ENCODE measurements at regions not wholly inside any gene's neighbourhood (a gene's known extent, or its start where the extent isn't known, plus 50 kb on each side); places are given as distances from the start of the nearest gene placed in this dataset.
A peak's percentile ranks its signal among the peaks of the same experiment; 100 is the strongest.

DNA sequence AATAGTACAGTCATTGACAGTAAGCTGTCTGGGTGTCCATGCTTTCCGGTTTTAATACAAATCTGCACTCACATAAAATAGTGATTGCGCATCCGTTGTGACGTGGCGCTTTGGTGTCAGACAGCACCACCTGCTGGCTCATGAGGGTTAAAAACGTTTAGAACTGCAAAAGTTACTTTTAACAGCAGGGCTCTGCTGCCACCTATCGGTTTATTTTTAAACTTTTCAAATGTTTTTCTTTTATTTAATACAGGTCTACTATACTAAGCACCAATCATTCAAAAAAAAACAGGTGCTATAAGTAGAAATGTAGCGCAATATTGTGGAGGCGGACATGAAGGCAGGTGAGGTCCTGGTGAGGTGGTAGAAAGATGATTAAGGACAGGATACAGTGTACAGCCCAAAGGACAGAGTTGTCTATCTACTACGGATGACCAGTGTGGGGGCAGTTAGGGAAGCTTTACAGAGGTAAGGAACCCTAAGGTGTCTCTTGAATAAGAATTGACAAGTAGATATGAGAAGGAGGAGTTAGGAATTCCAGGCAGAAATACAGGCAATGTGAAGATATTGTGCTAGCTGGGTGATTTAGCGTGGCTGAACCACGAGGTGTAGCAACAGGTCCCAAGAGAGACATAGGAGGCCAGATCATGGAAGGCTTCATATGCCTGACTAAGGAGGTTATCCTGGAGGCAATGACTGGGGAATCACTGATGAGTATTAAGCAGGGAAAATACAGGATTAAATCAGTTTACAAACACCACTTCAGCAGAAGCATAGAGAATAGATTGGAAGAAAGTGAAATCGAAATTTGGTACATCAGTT is 91.5 kb upstream of the PRB2 start (continued):
- TF ChIP-seq, protein P1, sequence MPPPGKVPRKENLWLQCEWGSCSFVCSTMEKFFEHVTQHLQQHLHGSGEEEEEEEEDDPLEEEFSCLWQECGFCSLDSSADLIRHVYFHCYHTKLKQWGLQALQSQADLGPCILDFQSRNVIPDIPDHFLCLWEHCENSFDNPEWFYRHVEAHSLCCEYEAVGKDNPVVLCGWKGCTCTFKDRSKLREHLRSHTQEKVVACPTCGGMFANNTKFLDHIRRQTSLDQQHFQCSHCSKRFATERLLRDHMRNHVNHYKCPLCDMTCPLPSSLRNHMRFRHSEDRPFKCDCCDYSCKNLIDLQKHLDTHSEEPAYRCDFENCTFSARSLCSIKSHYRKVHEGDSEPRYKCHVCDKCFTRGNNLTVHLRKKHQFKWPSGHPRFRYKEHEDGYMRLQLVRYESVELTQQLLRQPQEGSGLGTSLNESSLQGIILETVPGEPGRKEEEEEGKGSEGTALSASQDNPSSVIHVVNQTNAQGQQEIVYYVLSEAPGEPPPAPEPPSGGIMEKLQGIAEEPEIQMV (tag; conservative IDR thresholded peaks at IDR 0.05; ENCODE audit: low read depth): no peak
- TF ChIP-seq HMG20A (CRISPR knock-in tag; conservative IDR thresholded peaks at IDR 0.05): no peak
- TF ChIP-seq ZNF174 (CRISPR knock-in tag; IDR thresholded peaks at IDR 0.05): no peak
- TF ChIP-seq CREB1 (IDR thresholded peaks at IDR 0.05): peak; percentile 49; the same call in 1 of the 2 replicates
- peak; percentile 48 for TF ChIP-seq CREB1 (CRISPR knock-in tag; IDR thresholded peaks at IDR 0.05)
- TF ChIP-seq, protein P2, sequence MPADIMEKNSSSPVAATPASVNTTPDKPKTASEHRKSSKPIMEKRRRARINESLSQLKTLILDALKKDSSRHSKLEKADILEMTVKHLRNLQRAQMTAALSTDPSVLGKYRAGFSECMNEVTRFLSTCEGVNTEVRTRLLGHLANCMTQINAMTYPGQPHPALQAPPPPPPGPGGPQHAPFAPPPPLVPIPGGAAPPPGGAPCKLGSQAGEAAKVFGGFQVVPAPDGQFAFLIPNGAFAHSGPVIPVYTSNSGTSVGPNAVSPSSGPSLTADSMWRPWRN (IDR thresholded peaks at IDR 0.05; ENCODE audit: low read depth): no peak
- peak; percentile 91 for TF ChIP-seq CREM (IDR thresholded peaks at IDR 0.05; ENCODE audit: low read depth)
- TF ChIP-seq, protein P3, sequence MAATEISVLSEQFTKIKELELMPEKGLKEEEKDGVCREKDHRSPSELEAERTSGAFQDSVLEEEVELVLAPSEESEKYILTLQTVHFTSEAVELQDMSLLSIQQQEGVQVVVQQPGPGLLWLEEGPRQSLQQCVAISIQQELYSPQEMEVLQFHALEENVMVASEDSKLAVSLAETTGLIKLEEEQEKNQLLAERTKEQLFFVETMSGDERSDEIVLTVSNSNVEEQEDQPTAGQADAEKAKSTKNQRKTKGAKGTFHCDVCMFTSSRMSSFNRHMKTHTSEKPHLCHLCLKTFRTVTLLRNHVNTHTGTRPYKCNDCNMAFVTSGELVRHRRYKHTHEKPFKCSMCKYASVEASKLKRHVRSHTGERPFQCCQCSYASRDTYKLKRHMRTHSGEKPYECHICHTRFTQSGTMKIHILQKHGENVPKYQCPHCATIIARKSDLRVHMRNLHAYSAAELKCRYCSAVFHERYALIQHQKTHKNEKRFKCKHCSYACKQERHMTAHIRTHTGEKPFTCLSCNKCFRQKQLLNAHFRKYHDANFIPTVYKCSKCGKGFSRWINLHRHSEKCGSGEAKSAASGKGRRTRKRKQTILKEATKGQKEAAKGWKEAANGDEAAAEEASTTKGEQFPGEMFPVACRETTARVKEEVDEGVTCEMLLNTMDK (IDR thresholded peaks at IDR 0.05; ENCODE audit: borderline replicate concordance, insufficient read depth, low read depth, low read length, poor library complexity, severe bottlenecking): peak; percentile 22
- TF ChIP-seq SP2 (IDR thresholded peaks at IDR 0.05; ENCODE audit: extremely low read depth, low read depth, low read length, poor library complexity, severe bottlenecking): no peak
- peak; percentile 74 for TF ChIP-seq REST (IDR thresholded peaks at IDR 0.05; ENCODE audit: borderline replicate concordance)
- TF ChIP-seq REST (CRISPR knock-in tag; IDR thresholded peaks at IDR 0.05; ENCODE audit: low read depth): no peak
- no peak for TF ChIP-seq NEUROD1 (IDR thresholded peaks at IDR 0.05; ENCODE audit: borderline replicate concordance, low read depth, low read length, partially characterized antibody)
- TF ChIP-seq KLF6 (CRISPR knock-in tag; IDR thresholded peaks at IDR 0.05; ENCODE audit: borderline replicate concordance): no peak

Measured in K562 (cell line).